IMR-90 (cell line): ENCODE measurements at regions not wholly inside any gene's neighbourhood (a gene's known extent, or its start where the extent isn't known, plus 50 kb on each side); places are given as distances from the start of the nearest gene placed in this dataset.
A peak's percentile ranks its signal among the peaks of the same experiment; 100 is the strongest.

Source experiments
- ATAC-seq: fragments of 200-7000 bp; cut with Tn5 transposase; 2 replicates; pipeline ENCODE4 v1.9.1; 2020; ENCODE audit warnings: low read depth, mild to moderate bottlenecking, moderate library complexity
- BruUV-seq: library from RNA; stranded (reverse); fragments of 400-500 nt; replicated peaks from 2 replicates; lab custom pipeline; 2021; lab: Mats Ljungman, UMichigan
- CTCF ChIA-PET: fragments of 300-600 bp; formaldehyde crosslinking; extraction: SDS; loops from one replicate; lab custom pipeline; 2021; ENCODE audit warnings: antibody characterized with exemption; lab: Yijun Ruan, JAX
- POLR2A ChIA-PET: fragments of 300-600 bp; sonication (Branson Sonifier 250); formaldehyde crosslinking; loops from one replicate; lab custom pipeline; 2022; ENCODE audit warnings: antibody characterized with exemption; ENCODE audit not compliant: unreplicated experiment; lab: Charles Lee
- DNase-seq: peaks from one replicate; pipeline ENCODE4 v3.0.0; 2013
- H2AFZ ChIP-seq: replicated peaks from 2 replicates; pipeline ENCODE3; 2013; ENCODE audit warnings: low read length, mild to moderate bottlenecking; ENCODE audit not compliant: poor library complexity
- H2AK5ac ChIP-seq: 2 replicates; pipeline ENCODE4 v1.6.1; 2013; ENCODE audit warnings: low read depth, low read length, inconsistent platforms
- H2AK9ac ChIP-seq: replicated peaks from 2 replicates; pipeline ENCODE3; 2013; ENCODE audit warnings: mild to moderate bottlenecking, low read depth, low read length, moderate library complexity; ENCODE audit not compliant: poor library complexity
- H2BK120ac ChIP-seq: 2 replicates; pipeline ENCODE4 v1.6.1; 2013; ENCODE audit warnings: low read depth, low read length, inconsistent platforms
- H2BK15ac ChIP-seq: 3 replicates; pipeline ENCODE4 v1.6.1; 2013; ENCODE audit warnings: low read depth, low read length, inconsistent platforms
- H2BK20ac ChIP-seq: 2 replicates; pipeline ENCODE4 v1.6.1; 2013; ENCODE audit warnings: low read depth, mild to moderate bottlenecking, inconsistent platforms, low read length, moderate library complexity
- H2BK5ac ChIP-seq: 2 replicates; pipeline ENCODE4 v1.6.1; 2013; ENCODE audit warnings: mild to moderate bottlenecking, low read depth, low read length, inconsistent platforms; ENCODE audit not compliant: poor library complexity, severe bottlenecking
- H3K14ac ChIP-seq: replicated peaks from 2 replicates; pipeline ENCODE4 v1.6.1; 2013; ENCODE audit warnings: low read depth, low read length, inconsistent platforms
- H3K18ac ChIP-seq: 2 replicates; pipeline ENCODE4 v1.6.1; 2013; ENCODE audit warnings: low read depth, low read length, control low read depth
- H3K23ac ChIP-seq: 2 replicates; pipeline ENCODE4 v1.6.1; 2013; ENCODE audit warnings: low read depth, low read length, inconsistent platforms
- H3K27ac ChIP-seq: 2 replicates; pipeline ENCODE4 v1.5.1; 2013; ENCODE audit warnings: mild to moderate bottlenecking, control low read depth, low read length; ENCODE audit not compliant: insufficient read depth
- H3K27me3 ChIP-seq: 2 replicates; pipeline ENCODE4 v1.6.1; 2013; ENCODE audit warnings: low read length; ENCODE audit not compliant: control insufficient read depth, insufficient read depth
- H3K36me3 ChIP-seq: 2 replicates; pipeline ENCODE4 v1.6.1; 2013; ENCODE audit warnings: low read length, mixed read lengths; ENCODE audit not compliant: control insufficient read depth, insufficient read depth
- H3K4ac ChIP-seq: 2 replicates; pipeline ENCODE4 v1.6.1; 2013; ENCODE audit warnings: low read depth, low read length, inconsistent platforms
- H3K4me1 ChIP-seq: 2 replicates; pipeline ENCODE4 v1.6.1; 2013; ENCODE audit warnings: low read length, mixed read lengths; ENCODE audit not compliant: control insufficient read depth, insufficient read depth
- H3K4me2 ChIP-seq: 2 replicates; pipeline ENCODE4 v1.6.1; 2013; ENCODE audit warnings: low read depth, mild to moderate bottlenecking, control low read depth, low read length, moderate library complexity
- H3K4me3 ChIP-seq: 2 replicates; pipeline ENCODE4 v1.5.1; 2013; ENCODE audit warnings: low read depth, mild to moderate bottlenecking, control low read depth, low read length, moderate library complexity; ENCODE audit not compliant: insufficient read depth
- H3K56ac ChIP-seq: 2 replicates; pipeline ENCODE4 v1.6.1; 2013; ENCODE audit warnings: low read length, inconsistent platforms; ENCODE audit not compliant: insufficient read depth; ENCODE audit errors: extremely low read depth
- H3K79me1 ChIP-seq, 2 experiments: 2 replicates each; pipeline ENCODE4 v1.6.1; 2013; ENCODE audit warnings: low read length in 2 of 2, inconsistent platforms in 1 of 2, low read depth in 1 of 2
- H3K9ac ChIP-seq: 2 replicates; pipeline ENCODE4 v1.6.1; 2013; ENCODE audit warnings: low read depth, low read length, control low read depth
- H3K9me1 ChIP-seq: 2 replicates; pipeline ENCODE4 v1.6.1; 2013; ENCODE audit warnings: low read length, inconsistent platforms; ENCODE audit not compliant: insufficient read depth
- H3K9me3 ChIP-seq: 2 replicates; pipeline ENCODE4 v1.6.1; 2013; ENCODE audit warnings: low read length; ENCODE audit not compliant: control insufficient read depth, insufficient read depth
- H4K20me1 ChIP-seq: 2 replicates; pipeline ENCODE4 v1.6.1; 2013; ENCODE audit warnings: low read length, inconsistent platforms; ENCODE audit not compliant: insufficient read depth
- H4K5ac ChIP-seq: 2 replicates; pipeline ENCODE4 v1.6.1; 2013; ENCODE audit warnings: mild to moderate bottlenecking, low read depth, low read length, control low read depth
- H4K8ac ChIP-seq, 2 experiments: 2 replicates each; pipeline ENCODE4 v1.6.1; 2013; ENCODE audit warnings: low read depth in 2 of 2, low read length in 2 of 2, control low read depth in 1 of 2, inconsistent platforms in 1 of 2
- H4K91ac ChIP-seq: 2 replicates; pipeline ENCODE4 v1.6.1; 2013; ENCODE audit warnings: low read depth, low read length, inconsistent platforms; ENCODE audit not compliant: insufficient read depth
- BHLHE40 ChIP-seq: fragments of 150-350 bp; IDR thresholded peaks from 2 replicates; pipeline ENCODE4 v1.6.1; 2016; ENCODE audit warnings: mild to moderate bottlenecking, low read depth, low read length
- CEBPB ChIP-seq: IDR thresholded peaks from 2 replicates; pipeline ENCODE4 v1.6.1; 2012; ENCODE audit warnings: low read depth, low read length, improper control_type of control experiment
- WGBS, 2 experiments: methylation state at CpG; one replicate each; pipeline versions ENCODE4 v1.1.5 to v1.1.7; 2013; ENCODE audit warnings: missing lambda C conversion rate in 2 of 2; ENCODE audit not compliant: insufficient read length in 1 of 2; ENCODE audit errors: extremely low coverage in 2 of 2; 5-methylcytosine and 5-hydroxymethylcytosine counted together
- dilution Hi-C: fragments of 300-500 bp; cut with HindIII; formaldehyde crosslinking; loops from one replicate; pipeline ENCODE4 v1.14.3; 2018; ENCODE audit warnings: low sequenced_read_pairs; ENCODE audit not compliant: unreplicated experiment
- in situ Hi-C: fragments of 300-500 bp; cut with MboI; formaldehyde crosslinking; loops from 3 replicates; pipeline ENCODE4 v1.14.3; 2019; ENCODE audit warnings: low sequenced_read_pairs, inconsistent platforms, mixed read lengths
- intact Hi-C: fragments of 100-400 bp; cut with micrococcal nuclease; formaldehyde crosslinking; loops from 2 replicates; pipeline ENCODE4 v1.10.0; 2022

GRCh38 chr2:59752512-59752911 lies 800.9 kb downstream of the BCL11A start:
- no peak overlapping the region for H2BK5ac ChIP-seq
- H4K8ac ChIP-seq = no peak overlapping the region
- ATAC-seq (no peak), DNase-seq (no peak)
- H3K14ac ChIP-seq = no peak overlapping the region
- dilution Hi-C loops (no loop called here), intact Hi-C loops (no loop called here), in situ Hi-C loops (no loop called here)
- ChIA-PET CTCF (no interaction called here), POLR2A (no interaction called here)
- H2BK20ac ChIP-seq = no peak overlapping the region
- no peak overlapping the region for H4K91ac ChIP-seq
- H4K5ac ChIP-seq = no peak overlapping the region
- no peak overlapping the region for H3K4ac ChIP-seq
- H3K27ac ChIP-seq = no peak overlapping the region
- H3K23ac ChIP-seq = no peak overlapping the region
- no TSS peak for BruUV-seq
- no peak overlapping the region for H3K18ac ChIP-seq
- no peak overlapping the region for H3K9ac ChIP-seq
- no peak overlapping the region for H2BK120ac ChIP-seq
- H2AFZ ChIP-seq = no peak overlapping the region
- H2AK5ac ChIP-seq = no peak overlapping the region
- WGBS, 2 experiments = no CpG with 5 or more reads among the region's 1 CpG
- no peaks in the 10 kb centered on the region for H4K20me1 ChIP-seq
- H3K27me3 ChIP-seq = no peaks in the 10 kb centered on the region
- no peak overlapping the region for H3K4me2 ChIP-seq
- H3K4me1 ChIP-seq = no peaks in the 10 kb centered on the region
- no peaks in the 10 kb centered on the region for H3K36me3 ChIP-seq
- H3K79me1 ChIP-seq = no peaks in the 10 kb centered on the region
- no peaks in the 10 kb centered on the region for H3K9me3 ChIP-seq
- no peak overlapping the region for H2AK9ac ChIP-seq
- no peaks in the 10 kb centered on the region for H3K9me1 ChIP-seq
- no peak overlapping the region for H3K56ac ChIP-seq
- TF ChIP-seq BHLHE40 (no peak), CEBPB (peak; percentile 51)
- H3K4me3 ChIP-seq = no peak overlapping the region
- no peak overlapping the region for H2BK15ac ChIP-seq
